Glutamatergic neuron (in vitro differentiated cells): ENCODE measurements at regions not wholly inside any gene's neighbourhood (a gene's known extent, or its start where the extent isn't known, plus 50 kb on each side); places are given as distances from the start of the nearest gene placed in this dataset.
A peak's percentile ranks its signal among the peaks of the same experiment; 100 is the strongest.

Source experiments
- DNase-seq: peaks from one replicate; pipeline ENCODE4 v3.0.0; 2022
- H3K27ac Mint-ChIP-seq: one replicate; pipeline ENCODE4 v1.8.0; 2020; ENCODE audit warnings: mild to moderate bottlenecking, mixed read lengths, inconsistent platforms; ENCODE audit not compliant: unreplicated experiment
- H3K27me3 Mint-ChIP-seq: one replicate; pipeline ENCODE4 v1.8.0; 2020; ENCODE audit warnings: mild to moderate bottlenecking, moderate library complexity, mixed read lengths, inconsistent platforms; ENCODE audit not compliant: unreplicated experiment
- H3K36me3 Mint-ChIP-seq: one replicate; pipeline ENCODE4 v1.8.0; 2020; ENCODE audit warnings: mild to moderate bottlenecking, mixed read lengths, inconsistent platforms; ENCODE audit not compliant: unreplicated experiment
- H3K4me1 Mint-ChIP-seq: one replicate; pipeline ENCODE4 v1.8.0; 2020; ENCODE audit warnings: mild to moderate bottlenecking, low read depth, mixed read lengths, inconsistent platforms; ENCODE audit not compliant: unreplicated experiment
- H3K4me3 Mint-ChIP-seq: one replicate; pipeline ENCODE4 v1.8.0; 2020; ENCODE audit warnings: mild to moderate bottlenecking, mixed read lengths, inconsistent platforms; ENCODE audit not compliant: unreplicated experiment
- H3K9me3 Mint-ChIP-seq: one replicate; pipeline ENCODE4 v1.8.0; 2020; ENCODE audit warnings: mild to moderate bottlenecking, moderate library complexity, mixed read lengths, inconsistent platforms; ENCODE audit not compliant: unreplicated experiment
- CTCF ChIP-seq: fragments of 200-600 bp; sonication (generic); IDR thresholded peaks from one replicate; pipeline ENCODE4 v1.5.0; 2021; ENCODE audit not compliant: partially characterized antibody, unreplicated experiment

GRCh38 chr21:33133892-33134291, 64.0 kb downstream of the OLIG1 start:
- peaks cover 26% of the 10 kb centered on the region for H3K4me1 Mint-ChIP-seq
- TF ChIP-seq CTCF: no peak
- no peak for DNase-seq
- peak overlapping the region; percentile 38 for H3K27ac Mint-ChIP-seq
- H3K36me3 Mint-ChIP-seq: no peaks in the 10 kb centered on the region
- H3K27me3 Mint-ChIP-seq: peaks cover 2% of the 10 kb centered on the region
- H3K4me3 Mint-ChIP-seq: peak overlapping the region; percentile 46
- H3K9me3 Mint-ChIP-seq: peaks cover 6% of the 10 kb centered on the region

GRCh38 chr21:33135925-33136324, 66.0 kb downstream of the OLIG1 start:
- TF ChIP-seq CTCF: no peak
- no peak overlapping the region for H3K4me3 Mint-ChIP-seq
- no peak for DNase-seq
- peaks cover 9% of the 10 kb centered on the region for H3K9me3 Mint-ChIP-seq
- H3K4me1 Mint-ChIP-seq: peaks cover 29% of the 10 kb centered on the region
- H3K27ac Mint-ChIP-seq: peak overlapping the region; percentile 44
- peaks cover 2% of the 10 kb centered on the region for H3K27me3 Mint-ChIP-seq
- no peaks in the 10 kb centered on the region for H3K36me3 Mint-ChIP-seq

GRCh38 chr21:33136847-33137502, 67.0 kb downstream of the OLIG1 start:
- Mint-ChIP-seq H3K36me3 (no peaks in the 10 kb centered on the region), H3K4me3 (peak overlapping the region; percentile 38), H3K4me1 (peaks cover 29% of the 10 kb centered on the region), H3K27ac (peak overlapping the region; percentile 75), H3K27me3 (no peaks in the 10 kb centered on the region), H3K9me3 (peaks cover 10% of the 10 kb centered on the region)
- no peak for DNase-seq
- no peak for TF ChIP-seq CTCF

- TF ChIP-seq CTCF: no peak
- H3K27ac Mint-ChIP-seq: no peak overlapping the region
- no peak for DNase-seq
- no peaks in the 10 kb centered on the region for H3K36me3 Mint-ChIP-seq
- no peak overlapping the region for H3K4me3 Mint-ChIP-seq
- no peaks in the 10 kb centered on the region for H3K27me3 Mint-ChIP-seq
- peaks cover 4% of the 10 kb centered on the region for H3K9me3 Mint-ChIP-seq
- peaks cover 22% of the 10 kb centered on the region for H3K4me1 Mint-ChIP-seq
Measured at GRCh38 chr21:33139084-33139483, 69.1 kb downstream of the OLIG1 start.

GRCh38 chr21:33140288-33140687, 70.3 kb downstream of the OLIG1 start:
- DNase-seq: no peak
- no peak for TF ChIP-seq CTCF
- H3K27ac Mint-ChIP-seq: no peak overlapping the region
- peaks cover 4% of the 10 kb centered on the region for H3K9me3 Mint-ChIP-seq
- H3K4me3 Mint-ChIP-seq: no peak overlapping the region
- H3K36me3 Mint-ChIP-seq: no peaks in the 10 kb centered on the region
- H3K27me3 Mint-ChIP-seq: no peaks in the 10 kb centered on the region
- H3K4me1 Mint-ChIP-seq: peaks cover 25% of the 10 kb centered on the region
